HG03378 (cell line): ENCODE measurements at regions not wholly inside any gene's neighbourhood (a gene's known extent, or its start where the extent isn't known, plus 50 kb on each side); places are given as distances from the start of the nearest gene placed in this dataset.

Source experiments
- ATAC-seq: cut with Tn5 transposase; IDR thresholded peaks from one replicate; pipeline ENCODE4 v1.9.1; 2021; ENCODE audit warnings: mild to moderate bottlenecking, moderate library complexity; ENCODE audit not compliant: unreplicated experiment

GRCh38 chr2:138428710-138429440, 72.7 kb upstream of the SPOPL start:
- no peak for ATAC-seq

GRCh38 chr2:138430181-138430580, 71.4 kb upstream of the SPOPL start:
- no peak for ATAC-seq

- no peak for ATAC-seq
These were observed 68.6 kb upstream of the SPOPL start for GRCh38 chr2:138432971-138433370.

GRCh38 chr2:138433995-138434951, 67.3 kb upstream of the SPOPL start:
- no peak for ATAC-seq

GRCh38 chr2:138435701-138436100, 65.9 kb upstream of the SPOPL start:
- no peak for ATAC-seq

GRCh38 chr2:138439733-138440132, 61.8 kb upstream of the SPOPL start:
- ATAC-seq = no peak

- ATAC-seq = no peak
These were observed 60.8 kb upstream of the SPOPL start for GRCh38 chr2:138440759-138441158.

- ATAC-seq = no peak
These were observed 59.7 kb upstream of the SPOPL start for GRCh38 chr2:138441916-138442315.

- no peak for ATAC-seq
These were observed 57.2 kb upstream of the SPOPL start for GRCh38 chr2:138444411-138444810.

GRCh38 chr2:138445227-138445626, 56.3 kb upstream of the SPOPL start:
- ATAC-seq = no peak

- ATAC-seq = no peak
These were observed 55.5 kb upstream of the SPOPL start for GRCh38 chr2:138446043-138446442.

- no peak for ATAC-seq
These were observed 53.5 kb upstream of the SPOPL start for GRCh38 chr2:138447889-138448570.
